GM19025 (cell line): ENCODE measurements at regions not wholly inside any gene's neighbourhood (a gene's known extent, or its start where the extent isn't known, plus 50 kb on each side); places are given as distances from the start of the nearest gene placed in this dataset.

ENCODE experiments used
- ATAC-seq: cut with Tn5 transposase; IDR thresholded peaks from one replicate; pipeline ENCODE4 v1.9.1; 2021; ENCODE audit warnings: mild to moderate bottlenecking, low read depth, moderate library complexity; ENCODE audit not compliant: unreplicated experiment

DNA sequence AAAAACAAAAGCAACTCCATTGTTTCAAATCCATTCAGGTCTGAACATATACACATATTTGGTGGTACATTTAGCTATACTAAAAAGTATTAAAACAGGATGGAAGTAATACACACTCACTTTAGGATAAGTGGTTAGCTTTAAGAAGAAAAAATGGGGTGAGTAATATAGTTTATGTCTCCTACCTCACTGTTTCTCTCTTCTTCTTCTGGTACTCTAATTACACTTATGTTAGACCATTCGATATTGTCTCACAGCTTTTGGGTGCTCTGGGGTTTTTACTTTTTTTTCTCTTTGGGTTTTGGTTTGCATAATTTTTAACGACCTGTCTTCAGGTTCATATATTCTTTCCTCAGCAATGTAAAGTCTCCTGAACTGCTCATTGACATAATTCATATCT is 75.4 kb upstream of the AKAP13 start:
- ATAC-seq = no peak

DNA sequence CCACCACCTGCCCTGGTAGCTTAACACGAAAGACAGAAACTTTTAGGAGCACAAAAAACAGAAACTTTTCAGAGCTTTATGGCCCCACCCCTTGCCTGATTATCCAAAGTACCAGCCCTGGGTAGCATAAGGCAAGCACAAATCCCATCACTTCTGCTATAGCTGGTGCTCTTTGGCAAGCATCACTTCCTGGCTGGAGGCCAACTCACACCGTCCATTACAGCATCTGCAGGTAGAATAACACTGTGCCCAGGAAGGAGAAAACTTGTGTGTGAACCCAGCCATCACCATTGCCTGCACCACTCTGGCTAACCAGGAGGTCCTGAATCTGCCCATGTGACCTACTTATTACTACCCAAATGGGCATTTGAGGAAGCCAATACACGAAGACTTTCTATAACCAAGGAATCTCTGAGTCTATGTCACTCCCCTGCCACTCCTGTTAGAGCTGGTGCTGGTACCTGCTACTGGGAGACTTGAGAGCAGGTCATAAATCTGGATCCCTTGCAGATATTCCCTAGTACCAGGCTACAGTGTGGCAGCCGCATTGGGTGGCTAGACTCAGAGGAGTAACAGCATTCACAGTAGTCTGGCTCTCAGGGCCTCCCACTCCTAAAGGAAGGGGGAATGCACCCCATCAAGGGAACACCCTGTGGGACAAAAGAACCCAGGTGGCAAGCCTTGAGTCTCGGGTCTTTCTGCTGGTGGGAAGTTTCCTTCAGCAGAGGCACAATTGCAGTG is 73.3 kb upstream of the AKAP13 start:
- no peak for ATAC-seq

DNA sequence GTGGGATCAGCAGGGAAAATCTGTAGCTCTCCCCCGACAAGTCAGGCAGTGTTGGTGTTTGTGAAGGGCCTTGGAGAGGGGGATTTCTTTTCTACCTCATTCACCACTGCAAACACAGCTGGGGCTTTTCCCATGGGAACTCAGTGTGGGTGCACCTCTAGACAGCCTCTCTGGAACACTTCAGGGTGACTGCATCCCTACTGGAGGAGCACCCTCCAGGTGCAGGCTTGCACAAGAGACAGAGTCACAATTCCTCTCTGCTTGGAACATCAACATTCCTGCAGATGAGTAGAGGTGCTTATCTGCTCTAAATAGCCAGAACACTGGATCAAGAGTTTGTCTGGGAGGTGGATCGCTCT is 72.7 kb upstream of the AKAP13 start:
- ATAC-seq = no peak

DNA sequence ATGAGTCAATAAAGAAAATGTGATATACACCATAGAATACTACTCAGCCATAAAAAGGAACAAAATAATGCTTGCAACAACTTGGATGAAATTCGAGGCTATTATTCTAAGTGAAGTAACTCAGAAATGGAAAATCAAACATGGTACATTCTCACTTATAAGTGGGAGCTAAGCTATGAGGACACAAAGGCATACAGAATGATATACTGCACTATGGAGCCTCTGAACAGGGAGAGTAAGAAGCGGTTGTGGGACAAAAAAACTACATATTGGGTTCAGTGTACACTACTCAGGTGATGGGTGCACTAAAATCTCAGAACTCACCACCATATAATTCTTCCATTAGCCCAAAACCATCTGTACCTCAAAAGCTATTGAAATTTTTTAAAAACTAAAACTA is 68.8 kb upstream of the AKAP13 start:
- no peak for ATAC-seq

DNA sequence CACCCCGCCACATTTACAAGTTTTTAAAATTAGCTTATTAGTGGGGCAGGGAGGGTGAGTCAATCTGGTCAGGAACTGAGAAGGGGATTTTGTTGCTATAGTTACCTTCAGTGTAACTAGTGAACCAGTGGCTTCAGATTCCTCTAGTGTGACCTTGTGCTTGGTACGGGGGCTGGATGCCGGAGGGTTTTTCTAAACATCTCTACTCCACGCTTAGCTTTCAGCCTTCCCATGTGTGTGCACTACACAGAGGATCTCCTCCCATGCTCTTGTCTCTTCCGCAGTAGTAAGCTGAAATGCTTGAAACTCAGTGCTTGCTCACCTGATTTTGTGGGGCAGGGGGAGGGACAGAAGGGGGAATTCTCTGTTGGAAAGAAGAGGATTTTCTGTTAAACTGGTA is 67.9 kb upstream of the AKAP13 start:
- ATAC-seq = peak; percentile 88

DNA sequence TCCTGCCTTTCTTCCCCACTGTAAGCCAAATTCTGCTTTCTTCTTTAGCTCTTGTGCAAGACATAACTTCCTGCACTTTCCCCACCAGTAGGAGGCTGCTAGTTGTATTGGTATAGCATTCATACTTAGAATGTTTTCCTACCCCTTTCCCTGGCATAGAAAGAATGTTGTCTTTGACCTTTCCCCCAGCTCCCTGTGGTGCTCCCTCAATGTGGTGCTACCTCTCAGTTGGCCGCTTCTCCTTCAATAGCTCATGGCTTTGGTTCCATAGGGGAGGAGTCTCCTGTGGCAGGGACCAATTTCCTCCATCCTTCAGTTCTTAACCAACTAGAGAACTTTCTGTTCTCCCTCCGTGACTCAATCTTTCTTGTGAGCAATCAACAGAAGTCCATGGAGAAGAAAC is 67.5 kb upstream of the AKAP13 start:
- no peak for ATAC-seq

DNA sequence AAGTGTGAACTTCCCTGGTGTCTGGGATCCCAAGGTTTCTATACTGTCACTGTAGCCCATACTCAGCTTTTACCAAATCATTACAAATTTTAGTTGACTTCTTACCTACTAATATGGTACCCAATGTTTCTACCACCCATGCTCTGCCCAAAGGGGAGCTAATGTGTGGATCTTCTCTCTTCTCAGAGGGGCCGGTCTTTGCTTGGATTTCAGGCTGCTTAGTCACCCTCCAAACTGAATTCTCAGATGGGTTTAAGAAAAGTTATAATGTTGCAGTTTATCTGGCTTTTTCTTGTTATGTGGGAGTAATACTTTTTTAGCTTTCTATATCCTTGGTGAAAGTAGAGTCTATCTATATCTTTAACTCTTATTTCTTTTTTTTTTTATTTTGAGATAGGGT is 67.1 kb upstream of the AKAP13 start:
- no peak for ATAC-seq

DNA sequence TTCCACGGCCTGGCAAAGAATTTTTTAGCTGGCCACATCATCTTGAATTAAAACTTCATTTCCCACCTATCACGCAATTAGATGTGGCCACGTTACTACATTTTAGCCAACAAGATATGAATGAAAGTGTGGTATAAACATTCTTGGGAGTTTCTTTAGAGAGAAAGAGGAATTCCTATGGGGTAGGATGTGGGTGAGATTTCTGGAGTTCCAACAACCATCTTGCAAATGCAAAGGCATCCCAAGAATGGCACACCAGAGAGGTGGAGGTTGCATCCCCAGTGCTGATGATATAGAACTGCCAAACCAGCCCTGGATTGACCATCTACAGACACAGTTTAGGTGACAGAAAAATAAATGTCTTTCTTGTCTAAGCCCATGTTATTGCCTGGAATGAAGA is 66.3 kb upstream of the AKAP13 start:
- ATAC-seq = no peak

DNA sequence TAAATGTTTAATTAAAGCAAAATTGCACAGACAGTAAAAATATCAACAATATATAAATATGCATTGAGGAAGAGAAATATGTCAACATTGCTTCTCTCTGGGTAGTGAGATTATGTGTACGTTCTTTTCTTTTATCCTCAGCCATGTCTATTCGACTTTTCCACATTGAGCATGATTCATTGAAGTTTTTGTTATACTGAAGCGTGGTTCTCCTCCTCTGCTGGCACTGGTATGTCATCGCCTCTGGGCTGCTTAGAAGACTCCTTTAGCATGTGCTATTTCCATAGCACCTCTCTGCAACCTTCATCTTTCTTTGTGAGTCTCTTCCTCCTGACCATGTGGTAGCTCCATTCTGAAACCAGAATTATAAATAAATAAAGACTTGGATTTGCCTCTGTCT is 65.8 kb upstream of the AKAP13 start:
- ATAC-seq = no peak

DNA sequence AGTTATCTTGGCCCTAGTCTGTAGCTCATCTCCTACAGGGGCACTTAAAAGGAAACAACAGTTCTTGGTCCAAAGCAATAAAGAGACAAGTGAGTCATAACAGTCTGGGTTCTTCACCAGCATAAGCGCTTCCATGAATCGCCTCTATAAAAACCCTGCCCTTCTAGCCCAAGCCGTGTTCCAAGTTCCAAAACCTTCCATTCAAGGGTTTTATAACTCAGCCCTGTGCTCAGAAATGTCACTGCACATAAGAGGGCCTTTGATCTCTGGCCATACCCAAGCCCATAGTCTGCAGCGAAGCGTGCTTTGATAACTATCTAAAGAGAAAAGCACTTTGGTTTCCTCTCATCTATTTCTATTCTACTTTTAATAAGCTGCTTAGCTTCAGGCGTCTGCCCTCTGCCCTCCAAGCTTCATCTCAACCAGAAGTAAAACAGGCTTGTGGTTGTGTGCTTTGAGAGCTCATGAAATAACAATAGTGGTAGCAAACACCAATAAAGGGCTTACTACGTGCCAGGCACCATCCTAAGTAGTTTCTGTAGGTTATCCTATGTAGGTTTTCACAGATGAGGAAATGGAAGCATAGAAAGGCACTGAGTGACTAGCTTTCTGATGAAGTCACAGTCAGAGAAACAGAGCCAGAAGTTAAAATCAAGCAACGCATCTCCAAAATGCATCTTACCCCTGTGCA is 64.0 kb upstream of the AKAP13 start:
- ATAC-seq = no peak

DNA sequence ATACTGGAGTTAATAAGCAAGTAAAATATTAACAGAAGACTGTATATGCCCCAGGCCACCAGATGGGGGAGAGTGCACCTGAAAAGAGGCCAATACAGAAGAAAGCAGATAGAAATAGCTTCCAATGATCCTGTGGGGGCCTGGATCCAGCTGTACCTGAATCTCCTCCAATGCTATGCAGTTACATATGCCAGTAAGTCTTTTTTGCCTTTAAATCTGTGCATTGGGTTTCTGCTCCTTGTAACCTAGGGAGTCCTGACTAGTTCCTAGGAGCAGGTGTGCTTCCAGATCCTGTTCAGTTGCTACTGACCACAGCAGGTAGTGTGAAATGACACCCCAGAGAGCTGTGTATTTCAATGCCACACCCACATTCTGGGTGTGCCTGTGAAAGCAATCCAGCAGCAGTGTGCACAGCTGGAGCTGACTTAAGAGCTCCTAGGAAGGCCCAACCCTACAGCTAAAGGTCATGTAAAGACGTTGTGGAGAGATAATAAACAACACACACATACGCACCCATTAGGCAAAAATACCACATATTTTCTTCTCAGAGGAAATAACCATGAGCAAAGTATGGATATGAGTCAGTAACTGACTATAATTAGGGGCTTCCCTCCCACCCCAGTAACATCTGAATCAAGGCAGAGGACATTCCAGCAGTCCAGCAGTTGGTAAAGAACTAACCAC is 62.2 kb upstream of the AKAP13 start:
- ATAC-seq = peak; percentile 89

DNA sequence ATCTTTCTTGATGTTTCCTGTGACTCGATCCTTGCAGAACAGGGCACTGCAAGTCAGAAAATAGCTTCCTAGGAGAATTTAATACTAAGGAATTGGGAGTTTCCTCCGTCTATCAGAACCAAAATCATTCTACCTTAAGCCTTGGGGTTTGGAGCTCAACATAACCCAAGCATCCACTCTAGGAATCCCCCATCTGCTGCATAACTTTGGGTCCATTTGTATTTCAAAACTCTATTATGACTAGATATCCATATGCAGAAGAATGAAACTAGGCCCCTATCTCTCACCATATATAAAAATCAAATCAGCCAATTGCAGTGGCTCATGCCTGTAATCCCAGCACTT is 61.7 kb upstream of the AKAP13 start:
- ATAC-seq = peak; percentile 25

DNA sequence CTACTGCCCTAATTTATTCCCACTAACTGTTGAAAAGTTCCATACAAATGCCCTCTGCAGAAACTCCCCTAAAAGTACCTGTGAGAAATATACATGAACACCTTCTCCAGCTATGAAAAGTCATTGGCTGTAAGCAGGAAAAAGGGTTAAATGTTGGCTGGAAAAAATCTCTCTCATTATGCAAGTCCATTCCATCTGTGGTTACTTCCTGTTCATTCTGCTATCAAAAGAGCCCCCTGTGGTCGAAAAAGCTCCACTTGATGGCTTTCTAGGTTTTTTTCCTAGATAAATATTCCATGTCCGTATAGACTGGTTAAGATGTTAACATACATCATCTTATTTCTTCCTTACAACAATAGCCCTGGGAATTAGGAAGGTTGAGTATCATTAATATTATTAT is 56.2 kb upstream of the AKAP13 start:
- no peak for ATAC-seq

DNA sequence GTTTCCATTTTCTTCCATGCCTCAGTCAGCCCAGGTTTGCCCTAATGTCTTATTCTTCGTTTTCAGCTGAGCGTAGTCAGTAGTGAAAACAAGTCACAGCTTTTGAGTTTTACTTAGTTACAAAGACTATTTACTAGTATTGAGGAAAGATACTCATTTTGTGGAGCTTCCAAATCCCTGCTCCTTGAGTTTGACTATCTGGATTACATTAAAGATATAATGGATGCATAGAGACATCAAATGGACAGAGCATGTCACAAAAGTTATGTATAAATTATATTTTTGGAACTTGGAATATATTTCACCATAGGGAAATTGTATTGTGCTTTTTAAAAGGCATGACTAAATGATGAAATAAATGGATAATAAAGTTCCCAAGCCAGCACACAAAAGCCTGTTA is 54.6 kb upstream of the AKAP13 start:
- no peak for ATAC-seq

DNA sequence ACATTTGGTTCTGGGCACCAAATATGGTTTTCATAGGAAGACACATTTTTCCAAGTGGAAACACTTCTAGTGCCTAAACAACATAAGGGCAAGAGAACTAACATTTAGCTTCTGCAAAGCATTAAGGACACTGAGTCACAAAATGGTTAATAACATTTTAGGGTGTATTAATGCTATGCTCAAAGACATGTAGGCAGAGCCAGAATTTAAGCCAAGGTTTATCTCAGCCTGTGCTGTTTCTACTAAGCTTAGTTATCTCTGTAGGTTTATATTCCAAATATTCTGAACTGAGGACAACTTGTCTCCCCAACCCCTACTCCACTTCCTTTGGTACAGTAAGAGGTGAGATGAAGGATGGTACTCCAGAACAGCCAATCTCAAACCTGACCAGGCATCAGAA is 54.1 kb upstream of the AKAP13 start:
- ATAC-seq = no peak

DNA sequence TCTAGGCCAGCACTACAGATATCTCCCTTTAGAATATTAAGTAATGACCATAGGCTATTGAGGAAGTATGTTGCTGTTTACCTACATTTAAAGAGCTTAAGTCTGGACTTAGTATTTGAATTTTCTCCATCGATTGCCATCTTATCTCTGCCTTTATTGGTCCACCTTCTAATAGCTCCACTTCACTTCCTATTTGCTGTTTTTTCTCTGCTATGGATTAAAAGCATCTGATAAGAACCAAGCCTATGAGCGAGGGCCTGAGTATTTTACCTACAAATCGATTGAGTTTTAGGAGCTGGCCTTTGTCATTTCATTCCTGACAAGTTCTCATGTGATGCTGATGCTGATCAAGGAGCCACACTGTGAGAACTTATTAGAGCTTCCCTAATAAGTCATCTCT is 52.6 kb upstream of the AKAP13 start:
- ATAC-seq = no peak

DNA sequence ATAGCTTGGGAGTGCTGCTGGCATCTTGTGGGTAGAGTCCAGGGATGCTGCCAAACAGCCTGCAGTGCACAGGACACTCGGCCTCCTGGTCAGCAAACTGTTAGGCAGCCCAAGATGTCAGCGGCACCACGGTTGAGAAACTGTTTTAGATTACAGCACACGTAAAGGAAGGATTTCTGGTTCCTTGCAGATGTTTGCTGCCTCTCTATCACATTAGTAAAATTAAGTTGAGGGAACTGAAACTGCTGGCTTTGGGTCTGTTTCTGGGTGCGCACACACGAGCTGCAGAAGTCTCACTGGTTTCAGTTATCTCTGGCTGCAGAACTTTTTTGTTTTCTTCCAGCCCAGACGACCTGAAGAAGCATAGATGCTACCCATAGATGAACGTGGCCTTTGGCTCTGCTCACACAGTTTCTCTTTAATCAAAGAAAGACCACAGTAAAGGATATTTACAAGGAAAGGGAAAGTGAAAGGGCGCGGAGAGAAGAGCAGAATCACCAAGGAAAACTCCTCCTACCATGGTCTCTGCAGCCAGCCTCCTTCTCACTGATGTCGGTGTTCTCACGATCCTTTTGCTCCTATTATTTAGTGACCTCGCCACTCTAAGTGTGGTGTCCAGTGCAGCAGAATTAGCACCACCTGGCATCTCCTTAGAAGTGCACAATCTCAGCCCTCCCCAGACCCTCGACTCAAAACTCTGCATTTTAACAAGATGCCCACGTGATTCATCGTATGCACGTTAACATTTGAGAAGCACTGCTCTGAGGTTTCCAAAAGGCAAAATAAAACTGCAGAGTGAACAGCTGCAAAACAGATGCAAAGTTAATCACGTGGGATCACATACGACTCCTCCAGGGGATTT is 50.6 kb upstream of the AKAP13 start:
- peak; percentile 56 for ATAC-seq
